IPS-15b (cell line): ENCODE measurements at regions not wholly inside any gene's neighbourhood (a gene's known extent, or its start where the extent isn't known, plus 50 kb on each side); places are given as distances from the start of the nearest gene placed in this dataset.
"Not testable (repeated sequence)": the region's sequence is repeated elsewhere in the genome, so short reads cannot be mapped to it uniquely, and the experiment has no call there.

Experiments
- H3K27me3 ChIP-seq: one replicate; pipeline ENCODE4 v1.6.1; 2013; ENCODE audit warnings: low read length; ENCODE audit not compliant: control insufficient read depth, insufficient read depth
- H3K36me3 ChIP-seq: one replicate; pipeline ENCODE4 v1.6.1; 2013; ENCODE audit warnings: low read length; ENCODE audit not compliant: control insufficient read depth, insufficient read depth
- H3K4me1 ChIP-seq: one replicate; pipeline ENCODE4 v1.6.1; 2013; ENCODE audit warnings: mild to moderate bottlenecking, low read length; ENCODE audit not compliant: control insufficient read depth, insufficient read depth
- H3K4me3 ChIP-seq: one replicate; pipeline ENCODE4 v1.5.1; 2013; ENCODE audit warnings: low read depth, low read length
- H3K9ac ChIP-seq: one replicate; pipeline ENCODE4 v1.6.1; 2013; ENCODE audit warnings: low read depth, mild to moderate bottlenecking, low read length
- H3K9me3 ChIP-seq: one replicate; pipeline ENCODE4 v1.6.1; 2013; ENCODE audit warnings: mild to moderate bottlenecking, low read length; ENCODE audit not compliant: control insufficient read depth, insufficient read depth

GRCh38 chr3:109874896-109875708 lies 537.8 kb upstream of the DPPA4 start:
- no peak overlapping the region for H3K4me3 ChIP-seq
- no peaks in the 10 kb centered on the region for H3K27me3 ChIP-seq
- no peaks in the 10 kb centered on the region for H3K36me3 ChIP-seq
- H3K9ac ChIP-seq = no peak overlapping the region
- H3K9me3 ChIP-seq = no peaks in the 10 kb centered on the region
- H3K4me1 ChIP-seq = no peaks in the 10 kb centered on the region

GRCh38 chr3:109877616-109878015 lies 540.3 kb upstream of the DPPA4 start:
- H3K4me1 ChIP-seq, H3K9me3 ChIP-seq, H3K36me3 ChIP-seq, H3K4me3 ChIP-seq, H3K9ac ChIP-seq, H3K27me3 ChIP-seq: not testable (repeated sequence)

GRCh38 chr3:109882144-109882543 lies 544.8 kb upstream of the DPPA4 start:
- Histone ChIP-seq H3K9me3 (no peaks in the 10 kb centered on the region), H3K4me3 (no peak overlapping the region), H3K9ac (no peak overlapping the region), H3K4me1 (no peaks in the 10 kb centered on the region), H3K36me3 (no peaks in the 10 kb centered on the region), H3K27me3 (no peaks in the 10 kb centered on the region)

GRCh38 chr3:109887293-109887692 lies 549.9 kb upstream of the DPPA4 start:
- Histone ChIP-seq H3K9ac (no peak overlapping the region), H3K27me3 (no peaks in the 10 kb centered on the region), H3K4me3 (no peak overlapping the region), H3K9me3 (no peaks in the 10 kb centered on the region), H3K36me3 (no peaks in the 10 kb centered on the region), H3K4me1 (no peaks in the 10 kb centered on the region)

- Histone ChIP-seq H3K9me3 (no peaks in the 10 kb centered on the region), H3K9ac (no peak overlapping the region), H3K36me3 (no peaks in the 10 kb centered on the region), H3K27me3 (no peaks in the 10 kb centered on the region), H3K4me3 (no peak overlapping the region), H3K4me1 (no peaks in the 10 kb centered on the region)
These were observed 550.7 kb upstream of the DPPA4 start for GRCh38 chr3:109888026-109888425.

- Histone ChIP-seq H3K9me3 (no peaks in the 10 kb centered on the region), H3K27me3 (no peaks in the 10 kb centered on the region), H3K36me3 (no peaks in the 10 kb centered on the region), H3K4me1 (no peaks in the 10 kb centered on the region), H3K4me3 (no peak overlapping the region), H3K9ac (no peak overlapping the region)
These were observed 560.4 kb upstream of the DPPA4 start for GRCh38 chr3:109897734-109898133.

GRCh38 chr3:109899925-109900324 lies 562.6 kb upstream of the DPPA4 start:
- Histone ChIP-seq H3K9ac (no peak overlapping the region), H3K36me3 (no peaks in the 10 kb centered on the region), H3K4me3 (no peak overlapping the region), H3K27me3 (no peaks in the 10 kb centered on the region), H3K4me1 (no peaks in the 10 kb centered on the region), H3K9me3 (no peaks in the 10 kb centered on the region)

- Histone ChIP-seq H3K4me3 (no peak overlapping the region), H3K9ac (no peak overlapping the region), H3K9me3 (peaks cover 3% of the 10 kb centered on the region), H3K27me3 (no peaks in the 10 kb centered on the region), H3K36me3 (no peaks in the 10 kb centered on the region), H3K4me1 (no peaks in the 10 kb centered on the region)
These were observed 563.4 kb upstream of the DPPA4 start for GRCh38 chr3:109900783-109901182.

GRCh38 chr3:109902549-109902948 lies 565.2 kb upstream of the DPPA4 start:
- Histone ChIP-seq H3K36me3 (no peaks in the 10 kb centered on the region), H3K4me3 (no peak overlapping the region), H3K9ac (no peak overlapping the region), H3K27me3 (no peaks in the 10 kb centered on the region), H3K4me1 (no peaks in the 10 kb centered on the region), H3K9me3 (peaks cover 3% of the 10 kb centered on the region)

GRCh38 chr3:109903100-109903499 lies 565.8 kb upstream of the DPPA4 start:
- no peak overlapping the region for H3K9ac ChIP-seq
- H3K9me3 ChIP-seq = peaks cover 3% of the 10 kb centered on the region
- H3K4me3 ChIP-seq = no peak overlapping the region
- H3K36me3 ChIP-seq = no peaks in the 10 kb centered on the region
- H3K27me3 ChIP-seq = no peaks in the 10 kb centered on the region
- no peaks in the 10 kb centered on the region for H3K4me1 ChIP-seq

- no peaks in the 10 kb centered on the region for H3K9me3 ChIP-seq
- no peaks in the 10 kb centered on the region for H3K27me3 ChIP-seq
- no peak overlapping the region for H3K4me3 ChIP-seq
- no peaks in the 10 kb centered on the region for H3K36me3 ChIP-seq
- H3K9ac ChIP-seq = no peak overlapping the region
- H3K4me1 ChIP-seq = no peaks in the 10 kb centered on the region
These were observed 573.4 kb upstream of the DPPA4 start for GRCh38 chr3:109910772-109911171.

- Histone ChIP-seq H3K9ac (no peak overlapping the region), H3K4me3 (no peak overlapping the region), H3K9me3 (no peaks in the 10 kb centered on the region), H3K4me1 (no peaks in the 10 kb centered on the region), H3K27me3 (no peaks in the 10 kb centered on the region), H3K36me3 (no peaks in the 10 kb centered on the region)
These were observed 581.4 kb upstream of the DPPA4 start for GRCh38 chr3:109918740-109919139.
